DOHH2 (cell line): ENCODE measurements at regions not wholly inside any gene's neighbourhood (a gene's known extent, or its start where the extent isn't known, plus 50 kb on each side); places are given as distances from the start of the nearest gene placed in this dataset.

Experiments used
- H3F3A ChIP-seq: fragments of 200-600 bp; sonication (generic), shearing (Covaris generic); 2 replicates; pipeline ENCODE4 v1.6.0; 2016; ENCODE audit warnings: antibody characterized with exemption, mild to moderate bottlenecking; ENCODE audit not compliant: control insufficient read depth, insufficient read depth
- H3K27ac ChIP-seq: fragments of 200-600 bp; sonication (generic); 2 replicates; pipeline ENCODE4 v1.5.1; 2014; ENCODE audit warnings: low read depth, mild to moderate bottlenecking, low read length, moderate library complexity
- H3K27me3 ChIP-seq: fragments of 200-600 bp; sonication (generic); 2 replicates; pipeline ENCODE4 v1.6.1; 2014; ENCODE audit warnings: mild to moderate bottlenecking, low read length, mixed read lengths; ENCODE audit not compliant: control insufficient read depth
- H3K36me3 ChIP-seq: fragments of 200-600 bp; sonication (generic); 2 replicates; pipeline ENCODE4 v1.6.1; 2014; ENCODE audit warnings: mild to moderate bottlenecking, low read length, moderate library complexity, mixed read lengths; ENCODE audit not compliant: control insufficient read depth
- H3K4me1 ChIP-seq: fragments of 200-600 bp; sonication (generic); 2 replicates; pipeline ENCODE4 v1.6.1; 2014; ENCODE audit warnings: mild to moderate bottlenecking, low read length, mixed read lengths; ENCODE audit not compliant: control insufficient read depth
- H3K4me2 ChIP-seq: fragments of 200-600 bp; sonication (generic); 2 replicates; pipeline ENCODE4 v1.6.0; 2014; ENCODE audit warnings: mild to moderate bottlenecking, low read length, moderate library complexity
- H3K4me3 ChIP-seq: fragments of 200-600 bp; sonication (generic); 2 replicates; pipeline ENCODE4 v1.5.1; 2014; ENCODE audit warnings: mild to moderate bottlenecking, low read length, mixed read lengths
- H3K79me2 ChIP-seq: fragments of 200-600 bp; sonication (generic); 2 replicates; pipeline ENCODE4 v1.6.1; 2014; ENCODE audit warnings: mild to moderate bottlenecking, low read length, mixed read lengths; ENCODE audit not compliant: control insufficient read depth
- H3K9me2 ChIP-seq: fragments of 200-600 bp; sonication (generic); replicated peaks from 2 replicates; pipeline ENCODE4 v1.6.1; 2014; ENCODE audit warnings: mild to moderate bottlenecking, low read length, mixed read lengths; ENCODE audit not compliant: control insufficient read depth
- H3K9me3 ChIP-seq: fragments of 200-600 bp; sonication (generic); 2 replicates; pipeline ENCODE4 v1.6.1; 2014; ENCODE audit warnings: antibody characterized with exemption, low read length, mixed read lengths; ENCODE audit not compliant: control insufficient read depth, insufficient read depth
- H4K20me1 ChIP-seq: fragments of 200-600 bp; sonication (generic); 2 replicates; pipeline ENCODE4 v1.6.0; 2014; ENCODE audit warnings: low read depth, mild to moderate bottlenecking, antibody characterized with exemption, low read length, moderate library complexity; ENCODE audit not compliant: control insufficient read depth, insufficient read depth
- CTCF ChIP-seq: fragments of 200-600 bp; sonication (generic); IDR thresholded peaks from one replicate; pipeline ENCODE4 v1.5.1; 2014; ENCODE audit warnings: antibody characterized with exemption, mild to moderate bottlenecking, low read depth, low read length; ENCODE audit not compliant: poor library complexity, severe bottlenecking
- EZH2phosphoT487 ChIP-seq: fragments of 200-600 bp; sonication (generic); IDR thresholded peaks from 2 replicates; pipeline ENCODE4 v1.6.1; 2017; ENCODE audit warnings: borderline replicate concordance, mild to moderate bottlenecking, antibody characterized with exemption, low read length, moderate library complexity, mixed read lengths

- TF ChIP-seq EZH2phosphoT487 (no peak), CTCF (no peak)
- Histone ChIP-seq H3K4me1 (peaks cover 9% of the 10 kb centered on the region), H3K4me2 (no peak overlapping the region), H3K9me2 (no peaks in the 10 kb centered on the region), H3K9me3 (no peaks in the 10 kb centered on the region), H3K27ac (no peak overlapping the region), H3K79me2 (no peaks in the 10 kb centered on the region), H3K4me3 (no peak overlapping the region), H4K20me1 (no peaks in the 10 kb centered on the region), H3K27me3 (peaks cover 3% of the 10 kb centered on the region; the same call in 1 of the 2 replicates), H3K36me3 (no peaks in the 10 kb centered on the region), H3F3A (no peaks in the 10 kb centered on the region)
Observed at GRCh38 chr20:50392138-50392866, 117.9 kb upstream of the PTPN1 start.

GRCh38 chr20:50393242-50393641 lies 116.9 kb upstream of the PTPN1 start:
- Histone ChIP-seq H3K4me3 (no peak overlapping the region), H3K36me3 (no peaks in the 10 kb centered on the region), H3K4me2 (no peak overlapping the region), H3K79me2 (no peaks in the 10 kb centered on the region), H3K9me3 (no peaks in the 10 kb centered on the region), H3F3A (no peaks in the 10 kb centered on the region), H3K4me1 (peaks cover 9% of the 10 kb centered on the region), H4K20me1 (no peaks in the 10 kb centered on the region), H3K9me2 (no peaks in the 10 kb centered on the region), H3K27me3 (peaks cover 3% of the 10 kb centered on the region; the same call in 1 of the 2 replicates), H3K27ac (no peak overlapping the region)
- TF ChIP-seq CTCF = no peak
- no peak for TF ChIP-seq EZH2phosphoT487

GRCh38 chr20:50393990-50394561 lies 116.1 kb upstream of the PTPN1 start:
- no peaks in the 10 kb centered on the region for H3K9me2 ChIP-seq
- no peak overlapping the region for H3K27ac ChIP-seq
- no peaks in the 10 kb centered on the region for H3K27me3 ChIP-seq
- TF ChIP-seq EZH2phosphoT487 (no peak), CTCF (no peak)
- peaks cover 9% of the 10 kb centered on the region for H3K4me1 ChIP-seq
- H3K9me3 ChIP-seq = no peaks in the 10 kb centered on the region
- H3K36me3 ChIP-seq = no peaks in the 10 kb centered on the region
- H3K4me2 ChIP-seq = peak overlapping the region; percentile 33
- no peaks in the 10 kb centered on the region for H3K79me2 ChIP-seq
- no peaks in the 10 kb centered on the region for H4K20me1 ChIP-seq
- H3K4me3 ChIP-seq = no peak overlapping the region
- no peaks in the 10 kb centered on the region for H3F3A ChIP-seq
